Muscle layer of colon (tissue), 2 donors: ENCODE measurements at regions not wholly inside any gene's neighbourhood (a gene's known extent, or its start where the extent isn't known, plus 50 kb on each side); places are given as distances from the start of the nearest gene placed in this dataset.
"Not testable (repeated sequence)": the region's sequence is repeated elsewhere in the genome, so short reads cannot be mapped to it uniquely, and the experiment has no call there.

Experiments used
- H3K27ac ChIP-seq: one replicate; pipeline ENCODE4 v1.7.0; 2013; ENCODE audit warnings: low read depth, mild to moderate bottlenecking, low read length, moderate library complexity
- H3K27me3 ChIP-seq, 2 donors: one replicate each; pipeline ENCODE4 v1.7.0; 2013; ENCODE audit warnings: low read length in 2 of 2, mild to moderate bottlenecking in 2 of 2; ENCODE audit not compliant: insufficient read depth in 2 of 2, control insufficient read depth in 1 of 2
- H3K36me3 ChIP-seq: one replicate; pipeline ENCODE4 v1.7.0; 2013; ENCODE audit warnings: mild to moderate bottlenecking, low read length; ENCODE audit not compliant: insufficient read depth
- H3K4me1 ChIP-seq: one replicate; pipeline ENCODE4 v1.7.0; 2013; ENCODE audit warnings: mild to moderate bottlenecking, low read length; ENCODE audit not compliant: insufficient read depth
- H3K4me3 ChIP-seq, 2 donors: one replicate each; pipeline ENCODE4 v1.7.0; 2013; ENCODE audit warnings: low read length in 2 of 2, low read depth in 1 of 2, mild to moderate bottlenecking in 1 of 2, moderate library complexity in 1 of 2
- H3K9ac ChIP-seq: one replicate; pipeline ENCODE4 v1.7.0; 2013; ENCODE audit warnings: low read length
- H3K9me3 ChIP-seq: one replicate; pipeline ENCODE4 v1.7.0; 2013; ENCODE audit warnings: mild to moderate bottlenecking, low read length
- donor health status: abdominal sarcoma.
- donor health status: Adenocarcinoma of cecum.

DNA sequence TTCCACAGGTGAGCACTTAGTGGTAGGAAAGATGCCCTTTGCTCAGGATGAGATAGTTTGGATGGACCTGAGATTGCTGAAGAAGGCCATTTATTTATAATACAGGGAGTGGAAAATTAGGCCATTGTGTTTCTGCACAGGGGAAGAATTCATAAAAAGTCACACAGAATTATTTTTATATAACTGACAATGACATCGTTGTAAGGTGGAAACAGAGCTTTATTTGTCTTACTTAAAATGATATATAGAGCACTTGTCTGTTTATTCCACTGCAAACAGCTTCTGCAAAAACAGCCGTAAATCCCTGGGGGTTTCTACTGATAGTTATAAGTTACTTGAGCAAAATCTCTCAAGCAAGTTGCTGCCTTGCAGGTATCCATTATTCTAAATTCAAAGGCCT lies 158.1 kb upstream of the ZNF521 start:
- Histone ChIP-seq H3K9me3 (no peaks in the 10 kb centered on the region), H3K4me1 (no peaks in the 10 kb centered on the region), H3K27ac (no peak overlapping the region), H3K36me3 (no peaks in the 10 kb centered on the region), H3K27me3 (no peaks in the 10 kb centered on the region), H3K4me3 (no peak overlapping the region), H3K9ac (no peak overlapping the region)

DNA sequence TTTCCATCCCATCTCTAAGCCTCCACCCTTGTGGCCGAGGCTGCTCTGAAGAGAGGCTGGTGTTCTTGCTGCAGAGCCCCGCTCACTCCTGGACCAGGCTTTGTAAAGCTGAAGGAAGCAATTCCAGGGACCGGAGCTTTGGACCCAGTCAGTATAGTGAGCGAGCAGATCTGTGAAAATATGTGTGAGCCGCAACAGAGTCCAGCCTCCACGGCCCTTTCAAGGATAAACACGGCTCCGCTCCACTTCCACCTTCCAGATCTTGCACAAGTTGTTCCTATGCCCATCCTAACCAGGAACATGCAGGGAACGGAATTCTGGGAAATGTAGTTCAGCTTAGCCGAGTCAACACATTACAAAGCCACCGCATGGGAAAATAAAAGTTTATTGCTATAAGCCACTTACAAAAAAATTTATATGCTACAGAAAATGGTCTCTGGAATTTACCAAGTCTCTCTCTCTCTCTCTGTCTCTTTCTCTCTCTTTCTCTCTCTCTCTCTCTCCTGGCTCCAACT lies 151.7 kb upstream of the ZNF521 start:
- H3K4me3 ChIP-seq: peak overlapping the region; percentile 39 to 60
- peaks cover 5% of the 10 kb centered on the region for H3K4me1 ChIP-seq
- H3K9me3 ChIP-seq: no peaks in the 10 kb centered on the region
- H3K27ac ChIP-seq: no peak overlapping the region
- no peaks in the 10 kb centered on the region for H3K27me3 ChIP-seq
- no peaks in the 10 kb centered on the region for H3K36me3 ChIP-seq
- no peak overlapping the region for H3K9ac ChIP-seq

GRCh38 chr18:25497151-25497794 lies 145.3 kb upstream of the ZNF521 start:
- Histone ChIP-seq H3K27me3 (no peaks in the 10 kb centered on the region), H3K36me3 (no peaks in the 10 kb centered on the region), H3K4me1 (no peaks in the 10 kb centered on the region), H3K9me3 (no peaks in the 10 kb centered on the region), H3K4me3 (no peak overlapping the region), H3K27ac (no peak overlapping the region), H3K9ac (no peak overlapping the region)

DNA sequence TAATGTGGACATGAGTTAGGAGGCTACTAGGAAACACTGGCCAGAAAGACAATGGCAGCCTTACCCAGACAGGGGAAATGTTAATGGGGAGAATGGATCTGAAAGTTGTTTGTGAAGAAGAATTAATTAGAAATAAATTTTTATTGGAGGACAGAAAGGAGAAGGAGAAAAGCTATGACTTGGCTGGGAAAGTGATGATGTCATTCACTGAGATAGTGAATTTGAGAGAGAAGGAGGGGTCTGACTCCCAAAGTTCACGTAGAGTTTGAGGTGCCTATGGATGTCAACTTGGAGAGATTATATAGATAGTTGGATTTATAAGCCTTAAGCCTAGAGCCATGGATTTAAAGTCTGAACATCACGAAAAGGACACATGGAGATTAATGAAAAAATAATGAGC lies 144.6 kb upstream of the ZNF521 start:
- Histone ChIP-seq H3K9ac (no peak overlapping the region), H3K36me3 (no peaks in the 10 kb centered on the region), H3K4me1 (no peaks in the 10 kb centered on the region), H3K9me3 (no peaks in the 10 kb centered on the region), H3K27me3 (no peaks in the 10 kb centered on the region), H3K27ac (no peak overlapping the region), H3K4me3 (no peak overlapping the region)

DNA sequence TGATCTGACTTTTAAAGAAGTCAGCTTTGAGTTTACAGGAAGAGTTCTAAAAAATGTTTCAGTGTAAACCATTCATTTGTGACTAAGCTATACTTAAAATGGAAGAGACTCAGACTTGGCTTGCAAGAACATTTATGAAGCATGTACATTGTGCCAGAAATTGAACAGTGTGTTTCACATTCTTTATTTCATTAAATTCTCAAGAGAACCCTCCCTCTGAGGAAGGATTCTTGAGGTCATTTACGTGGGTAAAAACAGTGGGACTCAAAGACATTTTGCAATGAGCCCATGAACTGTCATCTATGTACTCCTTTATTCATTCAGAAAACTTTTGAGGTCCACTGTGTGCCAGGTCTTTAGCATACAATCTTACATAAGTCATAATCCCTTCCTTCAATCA lies 143.6 kb upstream of the ZNF521 start:
- no peak overlapping the region for H3K9ac ChIP-seq
- no peak overlapping the region for H3K27ac ChIP-seq
- H3K4me1 ChIP-seq: no peaks in the 10 kb centered on the region
- H3K9me3 ChIP-seq: no peaks in the 10 kb centered on the region
- no peaks in the 10 kb centered on the region for H3K27me3 ChIP-seq
- H3K4me3 ChIP-seq: no peak overlapping the region
- no peaks in the 10 kb centered on the region for H3K36me3 ChIP-seq

GRCh38 chr18:25494888-25495287 lies 142.9 kb upstream of the ZNF521 start:
- Histone ChIP-seq H3K36me3 (no peaks in the 10 kb centered on the region), H3K4me1 (no peaks in the 10 kb centered on the region), H3K9ac (no peak overlapping the region), H3K4me3 (no peak overlapping the region), H3K27ac (no peak overlapping the region), H3K9me3 (no peaks in the 10 kb centered on the region), H3K27me3 (no peaks in the 10 kb centered on the region)

DNA sequence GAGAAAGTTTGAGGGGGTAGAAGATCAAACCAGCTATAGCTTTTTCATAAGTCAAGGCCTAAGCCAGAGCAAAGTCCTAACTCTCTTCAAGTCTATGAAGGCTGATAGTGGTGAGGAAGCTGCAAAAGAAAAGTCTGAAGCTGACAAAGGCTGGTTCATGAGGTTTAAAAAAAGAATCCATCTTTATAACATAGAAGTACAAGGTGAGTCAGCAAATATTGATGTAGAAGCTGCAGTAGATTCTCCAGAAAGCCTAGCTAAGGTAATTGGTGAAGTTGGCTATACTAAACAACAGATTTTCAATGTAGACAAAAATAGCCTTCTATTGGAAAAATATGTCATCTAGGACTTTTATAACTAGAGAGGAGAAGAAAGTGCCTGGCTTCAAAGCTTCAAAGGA lies 141.4 kb upstream of the ZNF521 start:
- no peak overlapping the region for H3K27ac ChIP-seq
- H3K9me3 ChIP-seq: no peaks in the 10 kb centered on the region
- H3K4me1 ChIP-seq: no peaks in the 10 kb centered on the region
- no peak overlapping the region for H3K9ac ChIP-seq
- H3K27me3 ChIP-seq: no peaks in the 10 kb centered on the region
- H3K36me3 ChIP-seq: no peaks in the 10 kb centered on the region
- no peak overlapping the region for H3K4me3 ChIP-seq

GRCh38 chr18:25490316-25490715 lies 138.3 kb upstream of the ZNF521 start:
- Histone ChIP-seq H3K9me3 (no peaks in the 10 kb centered on the region), H3K27ac (no peak overlapping the region), H3K4me1 (no peaks in the 10 kb centered on the region), H3K4me3 (no peak overlapping the region), H3K27me3 (no peaks in the 10 kb centered on the region), H3K9ac (no peak overlapping the region), H3K36me3 (no peaks in the 10 kb centered on the region)

DNA sequence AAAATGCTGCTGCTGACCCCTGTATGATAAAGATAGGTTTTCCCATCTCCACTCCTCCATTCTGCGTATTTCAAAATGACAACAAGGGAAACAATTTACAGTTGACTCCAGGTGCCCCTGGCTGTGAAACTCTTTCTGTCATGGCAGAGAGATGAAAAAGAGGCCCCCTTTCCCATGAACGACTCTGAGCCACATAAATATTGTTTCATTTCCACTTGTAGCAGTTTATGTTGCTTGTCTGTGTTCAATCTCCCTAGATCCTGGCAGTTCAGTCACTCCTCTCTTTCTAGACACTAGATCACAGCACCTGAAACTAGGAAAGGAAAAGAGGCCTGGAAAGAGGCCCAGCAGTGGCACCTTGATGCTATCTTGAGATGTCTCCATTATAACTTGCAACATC lies 121.0 kb upstream of the ZNF521 start:
- H3K27ac ChIP-seq: no peak overlapping the region
- no peaks in the 10 kb centered on the region for H3K36me3 ChIP-seq
- no peak overlapping the region for H3K4me3 ChIP-seq
- no peaks in the 10 kb centered on the region for H3K9me3 ChIP-seq
- H3K9ac ChIP-seq: no peak overlapping the region
- H3K27me3 ChIP-seq: no peaks in the 10 kb centered on the region
- H3K4me1 ChIP-seq: peaks cover 21% of the 10 kb centered on the region

- peaks cover 37% of the 10 kb centered on the region for H3K4me1 ChIP-seq
- not testable (repeated sequence) for H3K4me3 ChIP-seq
Observed at GRCh38 chr18:25470756-25471524, 119.0 kb upstream of the ZNF521 start.

DNA sequence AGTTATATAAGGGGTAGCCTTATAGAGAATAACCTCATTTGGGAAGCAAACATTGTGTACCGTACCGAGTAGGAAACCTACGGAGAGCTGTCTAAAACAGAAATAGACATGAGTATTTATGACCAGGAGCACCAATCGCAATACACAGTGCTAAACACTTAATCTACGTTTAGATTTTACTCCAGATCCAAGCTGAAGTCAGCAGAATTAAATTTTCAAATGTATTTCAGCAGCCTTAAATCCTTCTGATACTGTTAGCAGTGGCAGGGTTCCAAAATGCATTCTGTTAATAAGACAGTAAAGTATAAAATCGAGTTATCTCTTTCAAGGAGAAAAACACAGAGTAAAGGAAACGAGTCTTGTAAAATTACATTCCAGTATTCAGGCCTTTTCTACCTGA lies 118.1 kb upstream of the ZNF521 start:
- Histone ChIP-seq H3K27me3 (no peaks in the 10 kb centered on the region), H3K27ac (no peak overlapping the region), H3K4me1 (peaks cover 37% of the 10 kb centered on the region), H3K4me3 (no peak overlapping the region), H3K36me3 (no peaks in the 10 kb centered on the region), H3K9me3 (no peaks in the 10 kb centered on the region), H3K9ac (no peak overlapping the region)

More at GRCh38 chr18:25470756-25471524, 119.0 kb upstream of the ZNF521 start:
- H3K9me3 ChIP-seq, H3K27me3 ChIP-seq, H3K9ac ChIP-seq, H3K36me3 ChIP-seq, H3K27ac ChIP-seq: not testable (repeated sequence)

DNA sequence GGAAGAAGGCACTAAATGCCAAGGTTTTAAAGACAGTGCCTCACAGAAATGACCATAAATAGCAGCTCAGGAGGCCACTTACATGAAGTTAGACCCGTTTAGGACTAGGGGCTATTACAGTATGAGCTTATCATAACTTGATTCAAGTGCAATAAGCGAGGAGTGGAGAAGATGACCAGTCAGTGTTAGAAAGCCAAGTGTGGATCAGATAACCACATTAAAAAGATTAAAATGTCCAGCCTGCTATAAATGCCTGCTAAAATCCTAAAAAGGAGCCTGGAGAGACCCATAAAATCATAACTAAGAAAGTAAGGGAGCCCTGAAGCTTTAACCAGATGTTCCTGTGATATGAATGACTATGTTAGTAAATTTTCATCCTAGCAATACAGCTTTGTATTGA lies 117.5 kb upstream of the ZNF521 start:
- no peak overlapping the region for H3K9ac ChIP-seq
- H3K36me3 ChIP-seq: no peaks in the 10 kb centered on the region
- no peak overlapping the region for H3K27ac ChIP-seq
- H3K27me3 ChIP-seq: no peaks in the 10 kb centered on the region
- H3K4me3 ChIP-seq: no peak overlapping the region
- H3K4me1 ChIP-seq: peaks cover 38% of the 10 kb centered on the region
- H3K9me3 ChIP-seq: no peaks in the 10 kb centered on the region
